ENCODE measurements at regions not wholly inside any gene's neighbourhood (a gene's known extent, or its start where the extent isn't known, plus 50 kb on each side); places are given as distances from the start of the nearest gene placed in this dataset.

GRCh38 chr7:136501151-136501550 lies 367.3 kb upstream of the CHRM2 start:
- 72% methylated on average over 3 of the region's 3 CpGs for WGBS
- no peak overlapping the region for H3K9ac ChIP-seq (ENCODE audit: low read depth in 1 of 2, low read length in 2 of 2)
- no peak overlapping the region for H3K4me3 ChIP-seq (ENCODE audit: low read depth in 1 of 3, low read length in 3 of 3)
- TF ChIP-seq SP1 (IDR thresholded peaks at IDR 0.05) (no peak), HNF4A (conservative IDR thresholded peaks at IDR 0.05) (no peak), YY1 (IDR thresholded peaks at IDR 0.05) (no peak), CTCF (IDR thresholded peaks at IDR 0.05; ENCODE audit: low read depth, low read length, missing input control) (no peak), FOXA1 (IDR thresholded peaks at IDR 0.05) (no peak)
- no peaks in the 10 kb centered on the region for H3K4me1 ChIP-seq (ENCODE audit: control insufficient read depth in 4 of 4, insufficient read depth in 4 of 4, low read length in 3 of 4)
- H3K27ac ChIP-seq (ENCODE audit: low read depth in 1 of 2, low read length in 2 of 2) = no peak overlapping the region
- no peak for DNase-seq (ENCODE audit: low spot score)
- H3K36me3 ChIP-seq (ENCODE audit: control insufficient read depth in 4 of 4, insufficient read depth in 3 of 4, low read depth in 1 of 4, low read length in 3 of 4) = no peaks in the 10 kb centered on the region
- no peaks in the 10 kb centered on the region for H3K27me3 ChIP-seq (ENCODE audit: control insufficient read depth in 4 of 4, insufficient read depth in 4 of 4, low read length in 3 of 4)
- H3K9me3 ChIP-seq (ENCODE audit: control insufficient read depth in 4 of 4, low read length in 3 of 4) = no peaks in the 10 kb centered on the region

GRCh38 chr7:136496551-136496950 lies 371.9 kb upstream of the CHRM2 start:
- Histone ChIP-seq H3K9ac (ENCODE audit: low read depth in 1 of 2, low read length in 2 of 2) (no peak overlapping the region), H3K27ac (ENCODE audit: low read depth in 1 of 2, low read length in 2 of 2) (no peak overlapping the region), H3K27me3 (ENCODE audit: control insufficient read depth in 4 of 4, insufficient read depth in 4 of 4, low read length in 3 of 4) (no peaks in the 10 kb centered on the region), H3K4me1 (ENCODE audit: control insufficient read depth in 4 of 4, insufficient read depth in 4 of 4, low read length in 3 of 4) (no peaks in the 10 kb centered on the region), H3K4me3 (ENCODE audit: low read depth in 1 of 3, low read length in 3 of 3) (no peak overlapping the region), H3K9me3 (ENCODE audit: control insufficient read depth in 4 of 4, low read length in 3 of 4) (no peaks in the 10 kb centered on the region), H3K36me3 (ENCODE audit: control insufficient read depth in 4 of 4, insufficient read depth in 3 of 4, low read depth in 1 of 4, low read length in 3 of 4) (no peaks in the 10 kb centered on the region)
- TF ChIP-seq NR2F2 (IDR thresholded peaks at IDR 0.05) = no peak
- TF ChIP-seq TAF1 (conservative IDR thresholded peaks at IDR 0.05) = no peak
- TF ChIP-seq GABPA (IDR thresholded peaks at IDR 0.05 in 1 of 2, conservative IDR thresholded peaks at IDR 0.05 in 1 of 2) = no peak
- no peak for TF ChIP-seq EGR1 (IDR thresholded peaks at IDR 0.05; ENCODE audit: low read depth in 2 of 2)
- TF ChIP-seq REST (IDR thresholded peaks at IDR 0.05) = no peak
- TF ChIP-seq MAX (IDR thresholded peaks at IDR 0.05) = no peak
- no peak for TF ChIP-seq RXRA (IDR thresholded peaks at IDR 0.05)
- no peak for TF ChIP-seq ZBTB33 (IDR thresholded peaks at IDR 0.05)
- no peak for TF ChIP-seq FOXA1 (IDR thresholded peaks at IDR 0.05)
- TF ChIP-seq FOXA2 (IDR thresholded peaks at IDR 0.05) = no peak
- TF ChIP-seq RAD21 (IDR thresholded peaks at IDR 0.05) = no peak
- TF ChIP-seq HNF4A (conservative IDR thresholded peaks at IDR 0.05) = no peak
- TF ChIP-seq CTCF (IDR thresholded peaks at IDR 0.05; ENCODE audit: low read depth, low read length, missing input control) = no peak
- TF ChIP-seq HNF4G (IDR thresholded peaks at IDR 0.05) = no peak
- TF ChIP-seq YY1 (IDR thresholded peaks at IDR 0.05) = no peak
- no peak for TF ChIP-seq ATF3 (IDR thresholded peaks at IDR 0.05)
- no peak for TF ChIP-seq SP1 (IDR thresholded peaks at IDR 0.05)
- TF ChIP-seq JUND (IDR thresholded peaks at IDR 0.05) = no peak
- WGBS = 48% methylated on average over 2 of the region's 2 CpGs
- no peak for DNase-seq (ENCODE audit: low spot score)

Data from liver (tissue), 8 donors.